ENCODE measurements at regions not wholly inside any gene's neighbourhood (a gene's known extent, or its start where the extent isn't known, plus 50 kb on each side); places are given as distances from the start of the nearest gene placed in this dataset.

- CTCF ChIA-PET, result interaction anchor here (1.2 to 11.1 kb wide), 2 partner anchors 11 to 171 kb away, joined by 3 to 630 read pairs; partner anchors contain the start of gene DKK1
- DNase-seq (ENCODE audit: low read depth, low spot score) (no peak), FAIRE-seq (no peak)
- BruUV-seq (replicated peaks), result no TSS peak
- H3K4me2 ChIP-seq (ENCODE audit: insufficient read depth, low read length), result no peak overlapping the region
- H3K36me3 ChIP-seq (ENCODE audit: control insufficient read depth in 2 of 2, extremely low read depth in 1 of 2, insufficient read depth in 2 of 2, low read length in 2 of 2), result no peaks in the 10 kb centered on the region
- H3K9me3 ChIP-seq (replicated peaks; ENCODE audit: control insufficient read depth, insufficient read depth, low read length), result no peaks in the 10 kb centered on the region
- dilution Hi-C loops (cut with MboI; ENCODE audit: extremely low pct_ligation_motif_present, low sequenced_read_pairs), result no loop called here
- POLR2A ChIA-PET, result no interaction called here
- TF ChIP-seq EZH2 (IDR thresholded peaks at IDR 0.05; ENCODE audit: borderline replicate concordance, low read depth, low read length, severe bottlenecking), result no peak
- TF ChIP-seq MAX (IDR thresholded peaks at IDR 0.05; ENCODE audit: insufficient read depth, insufficient read length), result no peak
- TF ChIP-seq POLR2A (IDR thresholded peaks at IDR 0.05; ENCODE audit: low read depth, low read length), result no peak
- no peak for TF ChIP-seq FOS (IDR thresholded peaks at IDR 0.05; ENCODE audit: borderline replicate concordance, insufficient read depth, low read length)
- no peak for TF ChIP-seq MYC (IDR thresholded peaks at IDR 0.05; ENCODE audit: low read depth, low read length)
- TF ChIP-seq JUN (IDR thresholded peaks at IDR 0.05; ENCODE audit: borderline replicate concordance, insufficient read depth, insufficient read length, low read depth), result no peak
- no peak for TF ChIP-seq GATA2 (IDR thresholded peaks at IDR 0.05; ENCODE audit: insufficient read depth, insufficient read length, low read depth, low read length)
- TF ChIP-seq CTCF (IDR thresholded peaks at IDR 0.05; ENCODE audit: extremely low read depth in 1 of 2, insufficient read depth in 1 of 2, low read depth in 1 of 2, low read length in 2 of 2), result no peak
- TF ChIP-seq POLR2AphosphoS5 (IDR thresholded peaks at IDR 0.05; ENCODE audit: insufficient read depth, low read depth, low read length), result no peak
- H3K27ac ChIP-seq (ENCODE audit: insufficient read depth, low read depth, low read length), result no peak overlapping the region
- no peaks in the 10 kb centered on the region for H3K27me3 ChIP-seq (ENCODE audit: control insufficient read depth in 2 of 2, insufficient read depth in 2 of 2, low read length in 2 of 2)
- H4K20me1 ChIP-seq (replicated peaks; ENCODE audit: control insufficient read depth, extremely low read depth, insufficient read depth, low read length), result no peaks in the 10 kb centered on the region
- H3K4me1 ChIP-seq (ENCODE audit: control insufficient read depth, extremely low read depth, insufficient read depth, low read length), result peaks cover 34% of the 10 kb centered on the region
- no peaks in the 10 kb centered on the region for H3K9me1 ChIP-seq (replicated peaks; ENCODE audit: control insufficient read depth, extremely low read depth, insufficient read depth, low read length)
- no peak overlapping the region for H2AFZ ChIP-seq (ENCODE audit: low read depth, low read length)
- H3K4me3 ChIP-seq (replicated peaks in 1 of 3; ENCODE audit: insufficient read depth in 1 of 3, low read depth in 1 of 3, low read length in 3 of 3), result no peak overlapping the region
- H3K9ac ChIP-seq (replicated peaks; ENCODE audit: extremely low read depth, insufficient read depth, low read length), result no peak overlapping the region
- no peaks in the 10 kb centered on the region for H3K79me2 ChIP-seq (ENCODE audit: control insufficient read depth, insufficient read depth, low read length)
- intact Hi-C loops (cut with micrococcal nuclease), result loop anchor here (5.0 kb wide), 1 partner anchor 97 kb away; no protein-coding TSS in a partner anchor
Measured at GRCh38 chr10:52484206-52485065, 170.4 kb downstream of the DKK1 start.
